ENCODE measurements at regions not wholly inside any gene's neighbourhood (a gene's known extent, or its start where the extent isn't known, plus 50 kb on each side); places are given as distances from the start of the nearest gene placed in this dataset.

DNA sequence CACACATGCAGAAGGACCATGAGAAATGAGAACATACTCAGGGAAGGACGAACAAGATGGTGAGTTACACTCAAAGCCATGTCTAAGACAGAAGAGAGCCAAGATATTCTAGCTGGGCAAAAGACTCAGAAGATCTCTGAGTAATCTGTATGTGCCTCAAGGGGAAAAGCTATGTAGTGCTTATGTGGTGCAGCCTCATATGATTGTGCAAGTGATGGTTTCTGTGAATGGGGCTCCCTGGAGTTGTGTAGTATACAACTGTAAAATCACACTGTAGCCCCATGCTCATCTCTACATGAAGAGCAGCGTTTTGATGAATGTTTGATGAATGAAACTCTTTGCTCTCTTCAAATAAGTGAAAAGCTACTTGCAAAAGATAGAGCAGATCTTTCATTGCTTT lies 57.5 kb downstream of the OSR1 start:
- DNase-seq, result no peak

DNA sequence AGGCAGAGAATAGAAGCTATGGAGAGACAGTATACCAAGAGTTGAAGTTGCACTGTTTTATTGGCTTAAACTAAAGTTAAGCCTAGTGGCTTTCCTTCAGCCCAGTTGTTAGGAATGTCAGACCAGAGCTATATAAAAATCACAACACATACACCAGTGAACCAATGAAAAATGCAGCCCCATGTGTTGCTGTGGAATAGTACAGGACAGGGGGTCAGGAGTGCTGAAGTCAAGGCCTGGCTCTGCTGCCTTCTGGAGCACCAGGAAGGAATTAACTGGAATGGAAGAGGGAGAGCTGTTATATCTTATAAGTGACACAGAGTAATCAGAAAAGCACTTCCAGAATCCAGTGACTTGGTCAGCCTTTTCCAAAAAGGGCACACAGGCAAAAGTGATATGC lies 58.9 kb downstream of the OSR1 start:
- DNase-seq, result no peak

DNA sequence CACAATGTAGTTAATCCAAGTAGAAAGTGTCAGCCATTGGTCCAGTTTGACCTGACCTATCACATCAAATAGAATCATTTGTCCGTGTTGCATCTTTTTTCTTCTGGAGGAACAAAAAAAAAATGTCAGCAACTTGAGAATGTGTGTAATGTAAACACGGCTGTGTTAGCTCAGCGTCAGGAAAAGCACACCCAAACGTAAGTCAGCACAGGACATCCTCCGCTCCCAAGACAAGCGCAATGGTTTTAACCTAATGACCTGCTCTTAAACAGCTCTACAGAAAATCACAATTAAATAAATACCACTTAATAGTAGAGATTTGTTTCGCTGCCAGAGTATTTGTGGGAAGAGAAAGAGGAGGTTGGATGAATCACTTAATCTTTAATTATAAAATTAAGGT lies 59.4 kb downstream of the OSR1 start:
- DNase-seq, result no peak

DNA sequence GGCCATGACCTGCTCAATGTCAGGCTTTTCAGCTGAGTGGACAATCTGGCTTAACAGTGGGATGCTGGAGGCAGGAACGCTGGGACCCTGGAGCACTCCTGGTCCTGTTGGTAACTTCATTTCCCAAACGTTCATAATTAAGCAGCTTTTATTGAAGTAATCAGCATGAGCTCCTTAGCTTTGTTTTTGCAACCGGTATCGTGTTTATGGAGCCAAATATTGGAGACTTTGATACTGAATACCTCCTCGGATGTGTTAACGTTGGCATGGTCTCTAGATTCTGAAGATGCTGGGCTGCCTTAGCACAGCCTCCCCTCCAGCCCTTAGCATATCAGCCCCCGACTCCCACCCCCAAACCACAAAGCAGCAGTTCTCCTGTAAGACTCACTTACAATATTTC lies 60.7 kb downstream of the OSR1 start:
- no peak for DNase-seq

DNA sequence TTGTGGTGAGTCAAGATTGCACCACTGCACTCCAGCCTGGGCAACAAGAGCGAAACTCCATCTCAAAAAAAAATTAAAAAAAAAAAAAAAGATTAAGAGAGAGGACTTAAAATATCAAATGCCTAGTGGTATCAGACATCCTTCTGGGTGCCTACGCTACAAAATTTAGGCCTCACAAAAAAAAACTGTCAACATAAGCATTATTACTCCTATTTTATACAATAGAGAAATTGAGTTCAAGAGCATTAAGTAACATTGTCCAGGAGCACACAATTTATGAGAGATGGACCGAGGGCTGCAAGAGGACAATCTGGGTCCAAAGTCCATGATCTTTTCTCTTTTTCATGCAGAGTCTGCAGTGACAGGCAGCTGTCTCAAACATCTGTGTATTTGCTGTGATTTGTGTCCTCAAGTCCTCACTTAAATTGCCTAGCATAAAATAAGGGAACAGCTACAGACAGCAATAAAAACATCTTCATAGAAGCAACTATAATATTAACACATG lies 62.4 kb downstream of the OSR1 start:
- DNase-seq, result no peak

DNA sequence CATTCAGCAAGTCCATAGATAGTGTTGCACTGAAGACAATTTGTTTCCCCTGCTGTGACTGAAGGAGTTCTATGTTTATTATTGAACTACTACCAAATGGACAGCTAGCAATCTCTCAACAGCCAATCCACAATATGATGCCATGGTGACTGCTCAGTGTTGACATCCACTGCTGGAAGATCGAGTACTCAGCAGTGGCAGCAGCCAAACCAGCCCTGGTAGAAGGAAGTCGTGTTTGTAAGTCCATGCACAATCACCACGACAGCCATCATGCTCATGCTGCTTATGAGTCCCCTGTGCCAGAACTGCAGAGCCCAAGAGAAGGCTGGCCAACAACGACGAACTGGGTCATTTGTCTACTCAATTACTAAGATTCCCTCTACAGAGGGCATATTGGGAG lies 66.4 kb downstream of the OSR1 start:
- no peak for DNase-seq

DNA sequence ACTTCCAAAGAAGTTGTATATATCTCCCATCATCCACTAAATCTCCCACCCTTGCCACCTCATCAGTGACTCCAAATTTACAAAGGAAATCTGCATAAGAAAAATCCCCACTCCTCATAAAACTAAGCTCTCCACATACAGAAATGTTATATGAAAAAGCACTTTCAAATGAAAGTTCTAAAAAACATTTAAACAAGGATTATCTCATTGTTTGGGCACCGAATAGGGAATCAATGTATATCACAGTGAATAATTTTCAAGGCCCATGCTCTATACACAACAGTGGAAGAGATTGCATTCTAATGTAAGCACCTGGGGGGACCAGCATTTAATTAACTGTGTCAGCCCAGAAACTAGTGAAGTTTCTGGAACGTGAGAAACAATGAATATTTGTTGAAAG lies 70.1 kb downstream of the OSR1 start:
- no peak for DNase-seq

DNA sequence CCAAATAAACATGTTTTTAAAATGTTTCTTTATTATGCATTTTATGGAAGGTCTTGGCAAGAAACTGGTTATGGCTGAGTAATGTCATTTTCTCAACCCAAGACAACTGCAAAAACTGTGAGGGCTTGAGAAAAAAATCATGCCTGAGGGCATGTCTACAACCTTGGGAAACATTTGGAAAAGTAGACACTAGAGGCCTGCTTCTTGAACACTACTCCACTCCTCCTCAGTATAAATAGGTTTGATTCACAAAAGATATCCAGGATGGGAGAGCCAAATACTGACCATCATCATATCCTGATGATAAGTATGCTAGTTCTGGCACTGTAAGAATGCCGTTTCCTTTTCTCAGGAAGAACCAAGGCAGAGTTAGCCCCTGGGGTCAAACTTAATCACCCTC lies 71.1 kb downstream of the OSR1 start:
- DNase-seq, result no peak

DNA sequence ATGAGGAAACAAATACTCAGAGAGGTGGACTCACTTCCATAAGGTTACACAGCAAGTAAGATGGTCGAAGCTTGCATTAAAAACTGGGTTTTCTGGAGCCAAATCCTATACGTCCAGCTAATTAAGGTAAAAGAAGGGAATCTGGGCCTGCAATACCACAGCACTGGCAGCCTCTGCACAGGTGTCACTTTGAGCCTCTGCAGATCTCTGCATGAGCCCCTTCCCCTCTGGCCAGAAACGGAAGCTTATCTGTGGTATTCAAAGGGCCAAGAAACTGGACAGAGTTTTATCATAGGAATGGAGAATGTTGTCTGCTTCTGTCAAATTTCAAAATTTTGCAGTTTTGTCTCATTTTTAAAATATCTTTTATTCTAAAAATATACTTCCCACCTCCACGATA lies 76.1 kb downstream of the OSR1 start:
- no peak for DNase-seq

DNA sequence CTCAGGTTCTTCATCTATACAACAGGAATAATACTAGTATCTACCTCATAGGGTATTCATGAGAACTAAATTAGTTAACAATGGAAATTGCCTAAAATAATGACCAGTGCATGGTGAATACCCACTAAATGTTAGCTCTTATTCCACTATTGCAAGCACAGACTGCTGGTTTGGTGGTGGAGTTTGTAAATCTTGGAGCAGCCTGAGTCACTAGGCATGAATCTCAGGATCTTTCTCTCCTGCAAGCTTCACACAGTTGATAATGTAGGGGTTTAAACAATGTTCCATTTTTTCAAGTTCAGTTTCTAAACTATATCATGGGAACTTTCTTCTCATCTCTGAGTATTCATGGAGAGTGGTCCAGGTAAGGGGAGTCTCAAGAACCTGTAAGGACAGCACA lies 84.0 kb downstream of the OSR1 start:
- no peak for DNase-seq

DNA sequence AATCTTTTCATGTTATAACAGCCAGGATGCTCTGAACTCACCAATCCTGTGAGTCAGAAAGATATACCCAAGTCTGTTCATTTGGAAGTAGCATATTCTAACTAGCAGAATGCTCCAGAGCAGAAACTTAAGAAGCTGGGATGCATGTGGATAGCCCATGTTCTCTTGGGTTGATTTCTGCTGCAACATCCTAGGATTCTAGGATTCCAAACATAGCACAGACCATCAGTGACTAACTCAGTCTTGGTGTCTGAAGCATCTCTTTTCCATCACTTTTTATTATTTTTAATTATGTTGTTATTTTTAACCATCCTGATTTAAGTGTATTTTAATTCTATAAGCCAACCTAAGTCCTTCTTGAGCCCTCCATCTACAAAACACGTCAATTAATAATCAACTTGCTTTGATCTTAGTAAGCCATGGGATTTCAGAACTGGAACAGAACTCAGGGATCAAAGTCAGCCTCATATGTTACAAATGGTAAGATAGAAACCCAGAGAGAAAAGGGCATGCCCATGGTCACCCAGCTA lies 85.4 kb downstream of the OSR1 start:
- DNase-seq, result no peak

DNA sequence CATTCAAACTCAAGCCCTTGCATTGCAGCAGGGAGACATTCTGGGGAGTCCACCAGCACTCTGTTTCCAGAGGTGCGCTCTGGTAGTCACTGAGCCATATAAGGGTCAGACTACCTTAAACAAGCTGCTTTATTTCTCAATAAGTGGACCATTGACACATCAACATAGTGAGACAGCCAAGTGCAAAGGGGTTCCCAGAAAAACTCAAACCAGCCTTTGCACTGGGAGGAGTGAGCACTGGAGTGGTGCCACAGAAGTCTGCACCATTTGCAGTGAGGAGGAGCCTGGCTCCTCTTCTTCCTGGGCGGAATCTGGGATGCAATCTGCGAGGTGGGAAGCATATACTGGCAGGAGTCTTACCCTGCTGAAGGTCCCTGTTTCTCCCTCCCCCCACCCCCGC lies 86.4 kb downstream of the OSR1 start:
- DNase-seq, result no peak

DNA sequence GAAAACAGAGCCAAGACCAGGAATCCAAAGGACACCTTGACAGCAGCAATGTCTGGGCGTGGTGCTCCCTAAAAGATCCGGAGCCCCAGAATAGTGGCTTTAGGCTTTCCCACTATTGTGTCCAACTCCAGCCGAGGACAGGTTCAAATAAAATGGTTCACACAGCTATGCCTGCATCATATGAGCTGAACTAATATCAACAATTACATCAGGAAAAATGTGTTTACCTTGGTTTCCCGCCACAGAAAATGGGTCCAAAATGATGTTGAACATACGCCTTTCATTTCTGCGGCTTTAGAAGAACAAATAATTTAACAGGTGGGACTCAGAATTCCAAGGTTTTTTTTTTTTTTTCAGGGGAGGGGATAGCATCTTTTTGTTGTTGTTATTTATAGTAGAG lies 93.6 kb downstream of the OSR1 start:
- DNase-seq, result no peak

DNA sequence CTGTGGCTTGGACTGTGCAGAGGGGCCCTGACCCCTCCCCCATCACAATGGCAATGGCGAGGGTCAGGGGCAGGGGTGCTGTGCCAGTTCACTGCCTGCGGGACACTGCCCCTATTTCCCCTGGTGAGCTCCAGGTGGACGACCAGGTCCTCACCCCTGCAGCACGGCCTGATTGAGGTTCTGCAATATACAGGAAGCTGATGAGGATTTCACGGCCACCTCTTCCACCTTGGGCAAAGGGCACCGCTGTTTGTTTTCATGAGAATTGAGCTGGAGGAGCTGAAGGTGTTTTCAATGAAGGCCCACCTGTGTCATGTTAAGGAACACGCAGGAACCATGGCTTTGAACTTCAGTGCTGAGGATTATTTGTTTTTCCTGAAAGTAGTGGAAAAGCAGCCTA lies 96.3 kb downstream of the OSR1 start:
- DNase-seq, result no peak

DNA sequence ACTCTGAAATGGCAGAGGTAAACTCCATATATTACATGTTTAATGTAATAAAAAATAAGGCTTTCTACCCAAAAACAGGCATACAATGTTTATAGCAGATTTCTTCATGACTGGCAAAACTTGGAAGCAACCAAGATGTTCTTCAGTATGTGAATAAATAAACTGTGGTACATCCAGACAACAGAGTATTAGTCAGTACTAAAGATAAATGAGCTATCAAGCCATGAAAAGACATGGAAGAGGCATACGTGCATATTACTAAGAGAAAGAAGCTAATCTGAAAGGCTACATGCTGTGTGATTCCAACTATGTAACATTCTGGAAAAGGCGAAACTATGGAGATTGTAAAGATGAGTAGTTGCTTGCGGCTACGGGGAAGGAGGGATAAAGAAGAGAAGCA lies 97.4 kb downstream of the OSR1 start:
- DNase-seq, result no peak

DNA sequence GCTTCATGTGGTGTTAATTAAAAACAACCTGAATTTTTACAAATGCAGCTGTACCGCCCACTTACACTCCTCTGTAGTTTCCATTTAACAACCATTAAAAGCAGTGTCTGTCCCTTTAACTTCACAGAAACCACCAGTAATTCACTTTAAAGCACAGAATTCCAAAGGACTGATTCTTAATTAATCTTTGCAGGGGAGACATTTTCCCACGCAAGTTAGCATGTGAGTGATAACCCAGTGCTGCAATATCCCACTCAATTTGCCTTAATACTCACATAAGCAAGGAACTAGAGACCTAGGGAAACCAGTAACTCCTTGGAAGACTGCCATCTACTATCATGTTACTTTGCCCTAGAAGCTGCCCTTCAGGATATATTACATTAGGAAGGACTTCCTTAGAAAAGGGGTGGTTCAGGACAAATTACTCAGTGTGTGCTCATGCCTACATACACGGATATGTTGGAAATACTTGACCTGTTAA lies 102.3 kb downstream of the OSR1 start:
- DNase-seq, result no peak

DNA sequence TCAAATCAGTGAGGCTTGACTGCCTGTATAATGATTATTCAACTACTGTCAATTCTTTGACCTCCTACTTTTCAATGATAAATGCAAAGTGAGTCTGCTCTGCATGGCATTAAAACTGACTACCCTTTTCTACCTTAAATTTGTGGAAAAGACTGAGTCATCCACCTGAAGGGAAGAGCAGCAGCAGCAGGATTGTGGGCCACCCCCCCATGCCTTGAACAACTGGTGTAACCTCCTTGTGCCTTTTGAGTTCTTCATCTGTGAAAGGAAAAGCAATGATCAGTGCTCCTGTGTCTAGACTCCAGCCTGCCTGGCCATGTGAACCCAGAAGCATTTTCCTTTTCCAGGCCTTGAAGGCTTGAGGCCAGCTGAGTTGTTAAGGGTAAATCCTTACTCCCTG lies 102.9 kb downstream of the OSR1 start:
- no peak for DNase-seq

DNA sequence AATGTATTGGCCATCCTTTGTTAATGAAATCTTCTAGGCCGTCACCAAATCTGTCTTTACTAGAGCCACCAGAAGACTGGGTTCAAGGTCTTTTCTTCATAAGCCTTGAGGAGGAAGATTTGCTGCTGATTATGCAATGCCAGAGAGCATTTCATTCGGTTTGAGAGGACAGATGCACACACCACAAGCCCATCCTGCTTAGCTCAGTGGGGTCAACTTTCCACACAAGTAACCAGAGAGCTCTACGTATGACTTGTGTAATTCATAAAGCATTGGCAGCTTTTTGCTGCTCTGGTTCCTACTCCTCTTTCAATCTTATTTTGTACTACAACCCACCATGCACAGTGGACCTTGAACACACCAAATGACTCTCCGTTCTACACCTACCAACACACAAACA lies 106.9 kb downstream of the OSR1 start:
- no peak for DNase-seq

DNA sequence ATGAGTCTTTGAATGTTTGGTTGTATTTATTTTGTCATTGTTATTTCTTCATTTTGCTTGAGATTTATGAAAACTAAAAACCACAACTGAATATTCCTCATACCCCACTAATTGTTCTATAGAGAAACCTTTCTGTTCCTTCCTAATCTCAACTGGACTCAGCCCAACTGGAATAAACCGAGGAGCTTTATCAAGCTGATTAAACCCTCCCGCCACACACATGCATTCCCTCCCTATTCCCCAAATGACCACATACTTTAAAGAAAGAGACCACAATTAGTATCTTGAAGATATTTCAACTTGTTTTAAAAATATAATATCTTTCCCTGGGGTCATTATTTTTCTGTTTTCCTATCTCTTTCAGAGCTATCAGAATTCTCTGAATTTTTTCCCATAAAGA lies 107.5 kb downstream of the OSR1 start:
- DNase-seq, result no peak

DNA sequence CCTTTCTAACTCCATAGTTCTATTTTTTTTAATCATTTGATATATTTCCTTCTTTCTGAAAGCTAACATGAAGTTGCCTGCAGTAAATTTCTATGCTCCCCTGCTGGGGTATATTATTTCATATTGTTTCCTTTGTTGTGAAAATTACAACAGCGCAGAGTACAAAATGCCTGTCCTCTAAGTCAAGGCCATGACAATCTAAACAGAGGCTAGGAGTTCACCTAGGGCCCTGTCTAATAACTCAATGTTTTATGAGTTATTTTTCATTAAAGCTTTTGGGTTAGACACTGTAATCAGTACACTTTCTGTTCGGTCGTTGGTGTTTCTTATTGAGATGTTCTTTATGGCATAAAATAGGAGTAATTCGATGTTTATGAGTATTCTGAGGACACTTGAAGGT lies 111.2 kb downstream of the OSR1 start:
- no peak for DNase-seq

DNA sequence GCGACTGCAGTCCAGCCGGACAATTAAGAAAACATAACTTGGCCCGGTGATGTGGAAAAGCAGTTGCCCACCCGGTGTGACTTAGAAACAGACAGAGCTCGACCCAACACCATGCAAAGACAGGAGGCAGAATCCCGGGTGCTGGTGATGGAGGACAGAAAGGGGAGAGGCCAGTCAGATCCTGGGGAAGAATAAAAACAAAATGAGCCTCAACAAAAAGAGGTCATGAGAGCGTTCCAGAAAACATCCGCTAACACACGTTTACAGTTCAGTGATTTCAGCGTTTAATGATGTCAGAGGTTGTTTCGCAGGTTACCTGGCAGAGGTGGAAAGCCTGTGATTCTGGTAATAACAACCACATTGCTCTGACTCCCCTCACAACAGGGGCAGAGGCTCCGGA lies 111.9 kb downstream of the OSR1 start:
- no peak for DNase-seq

DNA sequence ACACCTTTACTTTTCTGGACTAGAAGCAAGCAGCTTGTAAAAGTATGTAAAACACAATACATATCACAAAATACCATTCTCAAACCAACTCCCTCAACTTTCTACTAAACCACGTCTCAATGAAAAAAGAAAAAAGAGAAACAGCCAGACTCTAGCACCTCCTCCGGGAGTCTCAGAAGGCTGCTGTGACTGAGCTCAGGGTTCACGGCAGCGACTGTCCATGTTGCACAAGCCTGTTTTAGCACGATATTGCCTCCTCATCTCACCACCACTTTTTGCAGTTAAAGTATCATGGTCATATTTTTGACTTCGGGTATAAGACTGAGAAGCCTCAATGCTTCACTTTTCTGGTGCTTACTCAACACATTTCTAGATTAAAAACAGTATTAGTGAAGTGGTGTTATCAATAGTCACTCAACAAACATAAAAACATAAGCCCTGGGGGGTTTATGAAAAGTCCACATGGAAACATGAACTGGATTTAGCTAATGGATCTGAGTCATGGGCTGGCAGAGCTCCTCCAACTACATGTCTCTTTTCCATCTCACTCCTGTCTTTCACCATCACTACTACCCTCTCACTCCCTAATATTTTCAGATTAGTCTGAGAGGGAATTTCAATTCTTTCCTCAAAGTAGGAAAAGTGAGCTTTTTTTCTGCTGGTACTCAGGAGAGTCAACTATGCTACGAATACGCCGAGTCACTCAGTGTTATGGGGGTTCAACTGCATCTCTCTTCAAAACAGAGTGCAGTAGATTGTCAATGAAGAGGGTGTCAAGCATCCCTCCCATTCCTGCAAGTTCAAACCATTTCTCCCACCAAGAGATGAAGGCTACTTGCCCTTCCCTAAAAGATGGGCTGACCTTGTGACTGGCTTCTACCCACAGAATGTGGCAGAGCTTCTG lies 113.7 kb downstream of the OSR1 start:
- DNase-seq, result no peak

DNA sequence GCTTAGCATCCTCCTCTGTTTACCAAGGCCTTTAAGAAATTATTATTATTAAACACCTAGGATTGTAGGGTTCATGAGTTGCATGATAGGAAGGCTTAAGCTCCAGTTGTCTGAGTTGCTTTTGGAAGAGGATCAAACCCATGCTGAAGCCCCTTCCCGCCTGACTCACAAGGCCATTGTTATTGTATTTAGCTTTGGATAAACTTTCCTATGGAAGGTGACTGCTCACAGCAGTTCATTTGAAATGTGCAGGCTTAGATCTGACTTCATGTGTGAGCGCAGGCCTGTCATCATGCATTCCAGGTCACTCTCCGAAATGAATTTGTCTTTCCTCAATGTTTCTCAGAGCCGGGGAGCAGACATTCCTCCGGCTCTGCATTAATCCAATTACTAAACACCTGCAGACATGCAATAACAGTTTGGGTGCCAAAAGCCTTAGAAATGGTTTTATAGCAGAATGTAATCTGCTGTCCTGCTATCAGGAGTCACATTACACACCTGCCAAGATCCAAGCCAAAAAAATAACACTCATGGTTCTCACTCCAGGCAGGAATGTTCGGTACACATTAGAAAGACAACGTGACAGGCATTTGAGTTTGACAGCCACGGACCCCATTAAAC lies 119.9 kb downstream of the OSR1 start:
- no peak for DNase-seq

DNA sequence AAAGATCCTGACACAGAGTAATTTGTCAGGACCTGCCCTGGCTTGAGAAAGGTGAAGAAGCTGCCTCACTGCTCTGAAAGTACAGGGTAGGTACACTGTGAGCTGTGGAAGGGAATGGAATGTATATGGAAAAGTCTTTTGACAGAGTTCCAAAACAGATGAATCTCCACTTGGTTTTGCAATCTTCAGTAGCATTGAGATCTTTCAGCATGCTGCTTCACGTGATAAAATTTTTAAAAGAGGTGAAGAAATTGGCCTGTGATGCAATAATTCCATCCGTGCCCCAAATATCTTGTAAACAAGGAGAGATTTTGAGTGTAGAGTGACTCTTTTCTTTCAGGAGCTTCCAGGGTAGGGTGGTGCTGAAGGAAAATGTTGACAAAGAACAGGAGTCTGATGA lies 123.1 kb downstream of the OSR1 start:
- DNase-seq, result no peak

Data from inflammatory macrophage treated with lipopolysaccharide for 4 hours (primary cell).